ENCODE measurements at regions not wholly inside any gene's neighbourhood (a gene's known extent, or its start where the extent isn't known, plus 50 kb on each side); places are given as distances from the start of the nearest gene placed in this dataset.

DNA sequence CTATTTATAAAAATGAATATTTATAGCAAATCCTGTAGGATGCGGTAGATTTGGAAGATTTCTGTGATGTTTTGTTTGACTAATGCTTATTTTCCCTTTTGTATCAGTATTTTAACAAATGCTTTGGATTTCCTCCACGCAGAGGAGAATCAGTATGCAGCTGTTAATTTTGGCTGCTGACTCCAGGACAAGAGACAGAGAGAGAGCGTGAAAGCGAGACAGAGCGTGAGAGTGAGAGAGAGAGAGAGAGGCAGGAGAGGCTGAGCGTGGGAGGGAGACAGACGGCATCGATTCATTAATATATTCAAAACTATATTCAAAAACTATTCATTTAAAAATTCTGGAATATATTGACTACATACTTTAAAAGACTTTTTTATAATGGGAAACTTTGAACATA is 62.5 kb downstream of the RRM2 start:
- H3K27ac Mint-ChIP-seq, result peak overlapping the region in 1 of 7 donors; percentile 66
- no peak overlapping the region for H3K4me3 ChIP-seq (replicated peaks in 1 of 3; ENCODE audit: low read depth in 2 of 3, low read length in 3 of 3)
- H4K20me1 ChIP-seq (ENCODE audit: insufficient read depth, low read length), result no peaks in the 10 kb centered on the region
- H3K4me1 ChIP-seq (ENCODE audit: control insufficient read depth in 1 of 2, insufficient read depth in 2 of 2, low read length in 2 of 2), result no peaks in the 10 kb centered on the region
- no peaks in the 10 kb centered on the region for H3K27me3 ChIP-seq (ENCODE audit: control insufficient read depth in 2 of 2, insufficient read depth in 2 of 2, low read length in 2 of 2)
- H3K9ac ChIP-seq (ENCODE audit: insufficient read depth, low read length, poor library complexity, severe bottlenecking), result no peak overlapping the region
- H3K27ac ChIP-seq (ENCODE audit: low read depth in 1 of 2, low read length in 2 of 2), result no peak overlapping the region
- H3K4me1 Mint-ChIP-seq, result no peaks in the 10 kb centered on the region
- H3K4me3 Mint-ChIP-seq, result no peak overlapping the region
- H2AFZ ChIP-seq (ENCODE audit: insufficient read depth, low read depth, low read length, poor library complexity, severe bottlenecking), result no peak overlapping the region
- no peaks in the 10 kb centered on the region for H3K79me2 ChIP-seq (ENCODE audit: insufficient read depth, low read length)
- H3K4me2 ChIP-seq (replicated peaks; ENCODE audit: extremely low read depth, low read length, poor library complexity, severe bottlenecking), result no peak overlapping the region
- H3K27me3 Mint-ChIP-seq (ENCODE audit: low read depth in 3 of 3), result peaks cover 0 to 6% (median 0%) of the 10 kb centered on the region in 3 donors
- DNase-seq, result no peak
- intact Hi-C loops (cut with micrococcal nuclease), result no loop called here
- peaks cover 2 to 10% (median 6%) of the 10 kb centered on the region in 7 donors for H3K9me3 Mint-ChIP-seq
- WGBS (ENCODE audit: insufficient coverage), result 100% methylated on average over 2 of the region's 8 CpGs
- H3K36me3 Mint-ChIP-seq, result peaks cover 33 to 71% of the 10 kb centered on the region in 2 donors
- H3K36me3 ChIP-seq (replicated peaks in 1 of 2; ENCODE audit: control insufficient read depth in 1 of 2, insufficient read depth in 2 of 2, low read length in 2 of 2), result peaks cover 12 to 46% of the 10 kb centered on the region in 2 donors
- no peaks in the 10 kb centered on the region for H3K9me3 ChIP-seq (replicated peaks in 1 of 2; ENCODE audit: control insufficient read depth in 1 of 2, insufficient read depth in 1 of 2, low read length in 2 of 2)
- TF ChIP-seq, protein P1, sequence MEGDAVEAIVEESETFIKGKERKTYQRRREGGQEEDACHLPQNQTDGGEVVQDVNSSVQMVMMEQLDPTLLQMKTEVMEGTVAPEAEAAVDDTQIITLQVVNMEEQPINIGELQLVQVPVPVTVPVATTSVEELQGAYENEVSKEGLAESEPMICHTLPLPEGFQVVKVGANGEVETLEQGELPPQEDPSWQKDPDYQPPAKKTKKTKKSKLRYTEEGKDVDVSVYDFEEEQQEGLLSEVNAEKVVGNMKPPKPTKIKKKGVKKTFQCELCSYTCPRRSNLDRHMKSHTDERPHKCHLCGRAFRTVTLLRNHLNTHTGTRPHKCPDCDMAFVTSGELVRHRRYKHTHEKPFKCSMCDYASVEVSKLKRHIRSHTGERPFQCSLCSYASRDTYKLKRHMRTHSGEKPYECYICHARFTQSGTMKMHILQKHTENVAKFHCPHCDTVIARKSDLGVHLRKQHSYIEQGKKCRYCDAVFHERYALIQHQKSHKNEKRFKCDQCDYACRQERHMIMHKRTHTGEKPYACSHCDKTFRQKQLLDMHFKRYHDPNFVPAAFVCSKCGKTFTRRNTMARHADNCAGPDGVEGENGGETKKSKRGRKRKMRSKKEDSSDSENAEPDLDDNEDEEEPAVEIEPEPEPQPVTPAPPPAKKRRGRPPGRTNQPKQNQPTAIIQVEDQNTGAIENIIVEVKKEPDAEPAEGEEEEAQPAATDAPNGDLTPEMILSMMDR (IDR thresholded peaks at IDR 0.05), result no peak

- Histone ChIP-seq H3K79me2 (ENCODE audit: insufficient read depth, low read length) (no peaks in the 10 kb centered on the region), H3K27me3 (ENCODE audit: control insufficient read depth in 2 of 2, insufficient read depth in 2 of 2, low read length in 2 of 2) (no peaks in the 10 kb centered on the region), H3K9me3 (replicated peaks in 1 of 2; ENCODE audit: control insufficient read depth in 1 of 2, insufficient read depth in 1 of 2, low read length in 2 of 2) (no peaks in the 10 kb centered on the region), H3K4me3 (replicated peaks in 1 of 3; ENCODE audit: low read depth in 2 of 3, low read length in 3 of 3) (no peak overlapping the region), H2AFZ (ENCODE audit: insufficient read depth, low read depth, low read length, poor library complexity, severe bottlenecking) (no peak overlapping the region), H3K4me1 (ENCODE audit: control insufficient read depth in 1 of 2, insufficient read depth in 2 of 2, low read length in 2 of 2) (no peaks in the 10 kb centered on the region), H4K20me1 (ENCODE audit: insufficient read depth, low read length) (no peaks in the 10 kb centered on the region), H3K27ac (ENCODE audit: low read depth in 1 of 2, low read length in 2 of 2) (no peak overlapping the region), H3K36me3 (replicated peaks in 1 of 2; ENCODE audit: control insufficient read depth in 1 of 2, insufficient read depth in 2 of 2, low read length in 2 of 2) (peaks cover 12 to 44% of the 10 kb centered on the region in 2 donors), H3K9ac (ENCODE audit: insufficient read depth, low read length, poor library complexity, severe bottlenecking) (no peak overlapping the region), H3K4me2 (replicated peaks; ENCODE audit: extremely low read depth, low read length, poor library complexity, severe bottlenecking) (no peak overlapping the region)
- peaks cover 0 to 6% (median 2%) of the 10 kb centered on the region in 3 donors for H3K27me3 Mint-ChIP-seq (ENCODE audit: low read depth in 3 of 3)
- H3K36me3 Mint-ChIP-seq, result peaks cover 39 to 71% of the 10 kb centered on the region in 2 donors
- no peak overlapping the region for H3K4me3 Mint-ChIP-seq
- 100% methylated on average over 1 of the region's 4 CpGs for WGBS (ENCODE audit: insufficient coverage)
- TF ChIP-seq, protein P1 (IDR thresholded peaks at IDR 0.05), result no peak
- DNase-seq, result no peak
- peaks cover 2 to 13% (median 6%) of the 10 kb centered on the region in 7 donors for H3K9me3 Mint-ChIP-seq
- intact Hi-C loops (cut with micrococcal nuclease), result no loop called here
- no peaks in the 10 kb centered on the region for H3K4me1 Mint-ChIP-seq
- peak overlapping the region in 3 of 7 donors; percentile 11 to 40 (median 33) for H3K27ac Mint-ChIP-seq
These were observed 63.2 kb downstream of the RRM2 start for GRCh38 chr2:10185755-10186154.

Data from CD14-positive monocyte (primary cell).